Large intestine (tissue), 3 donors: ENCODE measurements at regions not wholly inside any gene's neighbourhood (a gene's known extent, or its start where the extent isn't known, plus 50 kb on each side); places are given as distances from the start of the nearest gene placed in this dataset.
A peak's percentile ranks its signal among the peaks of the same experiment; 100 is the strongest.
"Not testable (repeated sequence)": the region's sequence is repeated elsewhere in the genome, so short reads cannot be mapped to it uniquely, and the experiment has no call there.

Experiments
- DNase-seq, 2 donors: peaks; one replicate each; pipeline versions ENCODE4 v3.0.0 to v3.0.0-alpha.2; 2013
- H3K27ac ChIP-seq: one replicate; pipeline ENCODE4 v1.5.1; 2013; ENCODE audit warnings: low read length
- H3K27me3 ChIP-seq: 2 replicates; pipeline ENCODE4 v1.6.1; 2013; ENCODE audit warnings: low read length; ENCODE audit not compliant: control insufficient read depth, insufficient read depth
- H3K36me3 ChIP-seq: 2 replicates; pipeline ENCODE4 v1.6.1; 2013; ENCODE audit warnings: low read length; ENCODE audit not compliant: control insufficient read depth, insufficient read depth
- H3K4me1 ChIP-seq: one replicate; pipeline ENCODE4 v1.6.1; 2013; ENCODE audit warnings: low read length; ENCODE audit not compliant: control insufficient read depth, insufficient read depth
- H3K4me3 ChIP-seq: one replicate; pipeline ENCODE4 v1.5.1; 2013; ENCODE audit warnings: low read length
- H3K9me3 ChIP-seq: one replicate; pipeline ENCODE4 v1.6.1; 2013; ENCODE audit warnings: mild to moderate bottlenecking, low read depth, low read length, moderate library complexity; ENCODE audit not compliant: control insufficient read depth
- WGBS: methylation state at CpG from one replicate; pipeline ENCODE4 v1.1.5; 2013; ENCODE audit warnings: low lambda C conversion rate; ENCODE audit not compliant: insufficient coverage; 5-methylcytosine and 5-hydroxymethylcytosine counted together

- WGBS, result no CpG with 5 or more reads among the region's 1 CpG
These were observed 754.1 kb downstream of the PCDH7 start for GRCh38 chr4:31474221-31474620.

GRCh38 chr4:31482691-31483090 lies 762.5 kb downstream of the PCDH7 start:
- no CpG with 5 or more reads among the region's 1 CpG for WGBS
- H3K9me3 ChIP-seq, result no peaks in the 10 kb centered on the region
- H3K4me3 ChIP-seq, result no peak overlapping the region
- H3K27me3 ChIP-seq, result no peaks in the 10 kb centered on the region
- DNase-seq, result no peak
- no peaks in the 10 kb centered on the region for H3K36me3 ChIP-seq
- no peak overlapping the region for H3K27ac ChIP-seq
- H3K4me1 ChIP-seq, result no peaks in the 10 kb centered on the region

More at GRCh38 chr4:31474221-31474620, 754.1 kb downstream of the PCDH7 start:
- H3K9me3 ChIP-seq, result no peaks in the 10 kb centered on the region
- H3K36me3 ChIP-seq, result no peaks in the 10 kb centered on the region
- H3K27ac ChIP-seq, result no peak overlapping the region
- no peaks in the 10 kb centered on the region for H3K4me1 ChIP-seq
- no peak overlapping the region for H3K4me3 ChIP-seq
- DNase-seq, result no peak
- H3K27me3 ChIP-seq, result no peaks in the 10 kb centered on the region

GRCh38 chr4:31499216-31499615 lies 779.0 kb downstream of the PCDH7 start:
- H3K4me3 ChIP-seq, H3K4me1 ChIP-seq, H3K36me3 ChIP-seq, DNase-seq, H3K9me3 ChIP-seq, H3K27me3 ChIP-seq, H3K27ac ChIP-seq: not testable (repeated sequence)
- whole genome bisulfite sequencing, result no CpG with 5 or more reads among the region's 3 CpGs

GRCh38 chr4:31516520-31516919 lies 796.4 kb downstream of the PCDH7 start:
- Histone ChIP-seq H3K27me3 (no peaks in the 10 kb centered on the region), H3K27ac (no peak overlapping the region), H3K9me3 (no peaks in the 10 kb centered on the region), H3K4me3 (no peak overlapping the region), H3K36me3 (no peaks in the 10 kb centered on the region), H3K4me1 (no peaks in the 10 kb centered on the region)
- no peak for DNase-seq
- 100% methylated on average over 1 of the region's 1 CpG for WGBS

GRCh38 chr4:31518796-31519250 lies 798.7 kb downstream of the PCDH7 start:
- WGBS, result 100% methylated on average over 2 of the region's 3 CpGs
- H3K4me1 ChIP-seq, result no peaks in the 10 kb centered on the region

GRCh38 chr4:31530555-31530954 lies 810.4 kb downstream of the PCDH7 start:
- WGBS, result no CpG with 5 or more reads among the region's 3 CpGs
- Histone ChIP-seq H3K27ac (no peak overlapping the region), H3K27me3 (no peaks in the 10 kb centered on the region), H3K4me3 (no peak overlapping the region), H3K9me3 (peaks cover 4% of the 10 kb centered on the region), H3K36me3 (no peaks in the 10 kb centered on the region), H3K4me1 (no peaks in the 10 kb centered on the region)
- no peak for DNase-seq

More at GRCh38 chr4:31518796-31519250, 798.7 kb downstream of the PCDH7 start:
- H3K4me3 ChIP-seq, result no peak overlapping the region
- no peaks in the 10 kb centered on the region for H3K36me3 ChIP-seq
- DNase-seq, result no peak
- no peaks in the 10 kb centered on the region for H3K9me3 ChIP-seq
- H3K27me3 ChIP-seq, result no peaks in the 10 kb centered on the region
- no peak overlapping the region for H3K27ac ChIP-seq

- Histone ChIP-seq H3K27ac (no peak overlapping the region), H3K4me3 (no peak overlapping the region), H3K4me1 (no peaks in the 10 kb centered on the region), H3K27me3 (no peaks in the 10 kb centered on the region), H3K9me3 (peaks cover under 1% of the 10 kb centered on the region), H3K36me3 (no peaks in the 10 kb centered on the region)
- DNase-seq, result no peak
These were observed 818.7 kb downstream of the PCDH7 start for GRCh38 chr4:31538877-31539276.

- peak in 1 of 2 donors; percentile 3 for DNase-seq
- H3K4me3 ChIP-seq, result no peak overlapping the region
- no peak overlapping the region for H3K27ac ChIP-seq
- H3K27me3 ChIP-seq, result no peaks in the 10 kb centered on the region
- H3K4me1 ChIP-seq, result no peaks in the 10 kb centered on the region
- no peaks in the 10 kb centered on the region for H3K9me3 ChIP-seq
- H3K36me3 ChIP-seq, result no peaks in the 10 kb centered on the region
These were observed 819.3 kb downstream of the PCDH7 start for GRCh38 chr4:31539284-31540069.

GRCh38 chr4:31545330-31545729 lies 825.2 kb downstream of the PCDH7 start:
- Histone ChIP-seq H3K4me3 (no peak overlapping the region), H3K9me3 (no peaks in the 10 kb centered on the region), H3K36me3 (no peaks in the 10 kb centered on the region), H3K27me3 (no peaks in the 10 kb centered on the region), H3K27ac (no peak overlapping the region), H3K4me1 (no peaks in the 10 kb centered on the region)
- no peak for DNase-seq

- Histone ChIP-seq H3K4me3 (no peak overlapping the region), H3K9me3 (no peaks in the 10 kb centered on the region), H3K4me1 (no peaks in the 10 kb centered on the region), H3K36me3 (no peaks in the 10 kb centered on the region), H3K27ac (no peak overlapping the region), H3K27me3 (no peaks in the 10 kb centered on the region)
- DNase-seq, result no peak
- no CpG with 5 or more reads among the region's 1 CpG for WGBS
These were observed 825.6 kb downstream of the PCDH7 start for GRCh38 chr4:31545755-31546154.

GRCh38 chr4:31548021-31548420 lies 827.9 kb downstream of the PCDH7 start:
- WGBS, result 63% methylated on average over 2 of the region's 2 CpGs
- no peak for DNase-seq

More at GRCh38 chr4:31548021-31548420, 827.9 kb downstream of the PCDH7 start:
- Histone ChIP-seq H3K4me3 (no peak overlapping the region), H3K4me1 (no peaks in the 10 kb centered on the region), H3K27ac (no peak overlapping the region), H3K9me3 (no peaks in the 10 kb centered on the region), H3K36me3 (no peaks in the 10 kb centered on the region), H3K27me3 (no peaks in the 10 kb centered on the region)
